GM12878 (cell line): ENCODE measurements at regions not wholly inside any gene's neighbourhood (a gene's known extent, or its start where the extent isn't known, plus 50 kb on each side); places are given as distances from the start of the nearest gene placed in this dataset.

ENCODE experiments used
- ATAC-seq: fragments of 200-7000 bp; cut with Tn5 transposase; 3 replicates; pipeline ENCODE4 v1.9.1; 2020; ENCODE audit warnings: mild to moderate bottlenecking, moderate library complexity
- BruUV-seq: library from RNA; stranded (reverse); fragments of 400-500 nt; replicated peaks from 2 replicates; lab custom pipeline; 2021; lab: Mats Ljungman, UMichigan
- CTCF ChIA-PET: fragments of 300-600 bp; sonication (Branson Sonifier 250); formaldehyde crosslinking; extraction: SDS; loops from one replicate; lab custom pipeline; 2021; ENCODE audit warnings: inconsistent platforms; lab: Yijun Ruan, JAX
- POLR2A ChIA-PET: fragments of 350-600 bp; formaldehyde crosslinking; extraction: SDS; loops from one replicate; lab custom pipeline; 2021; ENCODE audit warnings: inconsistent platforms; lab: Charles Lee
- RAD21 ChIA-PET: fragments of 300-600 bp; sonication (Branson Sonifier 250); formaldehyde crosslinking; loops from one replicate; lab custom pipeline; 2023; ENCODE audit warnings: antibody characterized with exemption; ENCODE audit not compliant: unreplicated experiment; lab: Charles Lee
- SMC1A ChIA-PET: fragments of 300-600 bp; sonication (Branson Sonifier 250); formaldehyde crosslinking; loops from one replicate; lab custom pipeline; 2023; ENCODE audit not compliant: unreplicated experiment, uncharacterized antibody; lab: Charles Lee
- DNase-seq: peaks from one replicate; pipeline ENCODE4 v3.0.0-alpha.2; 2011; ENCODE audit warnings: low read depth, low spot score
- FAIRE-seq: peaks from 3 replicates; lab custom pipeline; 2011; peaks lifted over from hg19 to GRCh38; lab: Jason Lieb, UNC
- H2AFZ ChIP-seq: 2 replicates; pipeline ENCODE4 v1.6.0; 2011; ENCODE audit warnings: low read depth, low read length, control low read depth; ENCODE audit not compliant: control insufficient read depth
- H3K27ac ChIP-seq: 2 replicates; pipeline ENCODE4 v1.5.1; 2011; ENCODE audit warnings: control low read depth; ENCODE audit not compliant: control insufficient read depth, insufficient read depth
- H3K27me3 ChIP-seq, 2 experiments: replicated peaks in 1 of 2; 2 replicates each; pipeline versions ENCODE4 v1.6.0 to v1.6.1; 2011; ENCODE audit warnings: low read length in 1 of 2; ENCODE audit not compliant: control insufficient read depth in 2 of 2, insufficient read depth in 2 of 2
- H3K36me3 ChIP-seq, 2 experiments: 2 replicates each; pipeline ENCODE4 v1.5.1; 2011; ENCODE audit warnings: low read length in 1 of 2; ENCODE audit not compliant: control insufficient read depth in 2 of 2, insufficient read depth in 2 of 2
- H3K4me1 ChIP-seq: 2 replicates; pipeline ENCODE4 v1.6.1; 2011; ENCODE audit warnings: mild to moderate bottlenecking, low read length, moderate library complexity, mixed read lengths; ENCODE audit not compliant: control insufficient read depth, insufficient read depth
- H3K4me2 ChIP-seq: 2 replicates; pipeline ENCODE4 v1.6.0; 2011; ENCODE audit warnings: control low read depth; ENCODE audit not compliant: control insufficient read depth, insufficient read depth
- H3K4me3 ChIP-seq: fragments of 200-600 bp; sonication (generic); 2 replicates; pipeline ENCODE4 v1.5.1; 2016
- H3K79me2 ChIP-seq: 2 replicates; pipeline ENCODE4 v1.6.0; 2011; ENCODE audit warnings: low read length; ENCODE audit not compliant: control insufficient read depth, insufficient read depth
- H3K9ac ChIP-seq: 2 replicates; pipeline ENCODE4 v1.8.0; 2011; ENCODE audit warnings: low read length, control low read depth, mixed read lengths; ENCODE audit not compliant: control insufficient read depth, insufficient read depth
- H3K9me3 ChIP-seq: replicated peaks from 3 replicates; pipeline ENCODE4 v1.5.1; 2011; ENCODE audit warnings: mild to moderate bottlenecking, low read length; ENCODE audit not compliant: control insufficient read depth, insufficient read depth
- H4K20me1 ChIP-seq: 2 replicates; pipeline ENCODE4 v1.6.0; 2011; ENCODE audit not compliant: control insufficient read depth, insufficient read depth
- ASH2L ChIP-seq: fragments of 300-600, 200-600 bp; sonication (generic); IDR thresholded peaks from 2 replicates; pipeline ENCODE4 v1.6.1; 2017; ENCODE audit warnings: low read depth, mild to moderate bottlenecking, borderline replicate concordance
- ATF2 ChIP-seq: IDR thresholded peaks from 2 replicates; pipeline ENCODE4 v1.6.1; 2012; ENCODE audit warnings: low read length, inconsistent platforms
- CREB1 ChIP-seq: IDR thresholded peaks from 2 replicates; pipeline ENCODE4 v1.6.1; 2012; ENCODE audit warnings: low read depth, mild to moderate bottlenecking, inconsistent platforms
- FOXK2 ChIP-seq: fragments of 450-650 bp; IDR thresholded peaks from 2 replicates; pipeline ENCODE4 v1.6.1; 2017; ENCODE audit warnings: mild to moderate bottlenecking, moderate library complexity
- FOXM1 ChIP-seq: IDR thresholded peaks from 2 replicates; pipeline ENCODE4 v1.6.1; 2012; ENCODE audit warnings: low read depth, mild to moderate bottlenecking, inconsistent platforms, low read length, moderate library complexity
- GABPA ChIP-seq: IDR thresholded peaks from 2 replicates; pipeline ENCODE4 v1.6.1; 2014; ENCODE audit warnings: antibody characterized with exemption, low read depth, mild to moderate bottlenecking, inconsistent platforms
- MYC ChIP-seq: IDR thresholded peaks from 2 replicates; pipeline ENCODE4 v1.6.1; 2011; ENCODE audit warnings: mild to moderate bottlenecking, low read length, moderate library complexity, inconsistent platforms; ENCODE audit not compliant: insufficient read depth, insufficient replicate concordance, insufficient read length, severe bottlenecking
- NRF1 ChIP-seq: conservative IDR thresholded peaks from 2 replicates; pipeline ENCODE4 v1.6.1; 2011; ENCODE audit warnings: mild to moderate bottlenecking, low read depth, low read length, improper control_type of control experiment
- PML ChIP-seq: IDR thresholded peaks from 2 replicates; pipeline ENCODE4 v1.6.1; 2012; ENCODE audit warnings: low read length, inconsistent platforms
- RBBP5 ChIP-seq: fragments of 200-600 bp; sonication (generic); conservative IDR thresholded peaks from 2 replicates; pipeline ENCODE4 v1.6.1; 2016
- RCOR1 ChIP-seq: conservative IDR thresholded peaks from 2 replicates; pipeline ENCODE4 v1.6.1; 2012; ENCODE audit warnings: low read depth, low read length, improper control_type of control experiment
- SMAD5 ChIP-seq: IDR thresholded peaks from 2 replicates; pipeline ENCODE4 v1.6.1; 2016; ENCODE audit warnings: antibody characterized with exemption, low read depth
- SRF ChIP-seq, 2 experiments: IDR thresholded peaks; 2 replicates each; pipeline ENCODE4 v1.6.1; 2011; ENCODE audit warnings: low read depth in 2 of 2, low read length in 2 of 2, mild to moderate bottlenecking in 1 of 2, moderate library complexity in 1 of 2
- TCF7 ChIP-seq: IDR thresholded peaks from 2 replicates; pipeline ENCODE4 v1.6.1; 2014; ENCODE audit warnings: antibody characterized with exemption, borderline replicate concordance
- ZNF207 ChIP-seq: fragments of 450-650 bp; IDR thresholded peaks from 2 replicates; pipeline ENCODE4 v1.6.1; 2014; ENCODE audit warnings: antibody characterized with exemption, mild to moderate bottlenecking, borderline replicate concordance
- WGBS: methylation state at CpG from one replicate; pipeline ENCODE4 v1.1.6; 2016; ENCODE audit warnings: low lambda C conversion rate; ENCODE audit not compliant: insufficient replicate concordance, insufficient coverage; ENCODE audit errors: missing lambda C conversion rate; 5-methylcytosine and 5-hydroxymethylcytosine counted together
- in situ Hi-C: fragments of 300-500 bp; cut with MboI; formaldehyde crosslinking; loops from 9 replicates; pipeline ENCODE4 v1.14.3; 2018; ENCODE audit warnings: mixed read lengths
- intact Hi-C: fragments of 100-400 bp; cut with micrococcal nuclease; formaldehyde crosslinking; loops from one replicate; pipeline ENCODE4 v1.14.2; 2022; ENCODE audit not compliant: unreplicated experiment
- TF ChIP-seq, protein P1 (sequence below): fragments of 450-650 bp; IDR thresholded peaks from 2 replicates; pipeline ENCODE4 v1.6.1; 2016; ENCODE audit warnings: mild to moderate bottlenecking, moderate library complexity, borderline replicate concordance

DNA sequence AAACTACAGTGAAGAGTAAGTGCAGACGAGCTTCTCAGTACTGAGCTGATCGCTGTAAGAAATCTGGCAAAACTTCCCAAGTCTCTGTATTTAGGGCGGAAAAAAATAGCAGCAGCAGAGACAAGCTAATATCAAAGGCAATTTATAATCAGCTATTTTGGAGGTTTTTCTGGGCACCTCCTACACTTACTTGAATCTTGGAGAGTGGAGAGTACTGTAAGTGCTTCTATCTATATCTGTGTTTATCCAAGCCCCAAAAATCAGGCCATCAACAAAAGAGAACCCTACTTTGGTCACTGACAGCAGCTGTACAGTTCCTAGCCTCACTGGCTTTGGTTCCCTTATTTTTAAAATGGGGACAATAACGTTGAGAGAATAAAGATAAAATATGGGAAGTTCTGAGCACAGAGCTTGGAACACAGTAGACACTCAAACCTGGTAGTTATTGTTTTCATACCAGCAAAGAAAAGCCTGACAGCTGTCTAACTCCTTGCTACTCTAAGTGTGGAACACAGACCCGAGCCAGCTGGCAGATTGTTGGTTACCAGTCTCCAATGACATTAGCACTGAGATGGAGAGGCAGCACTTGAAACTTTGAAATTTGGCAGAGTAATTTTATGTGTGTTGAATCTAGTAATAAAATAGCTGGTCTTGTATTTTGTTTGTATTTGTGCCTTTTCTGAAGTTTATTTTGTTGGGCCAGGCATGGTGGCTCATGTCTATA, 96.0 kb upstream of the SLC28A3 start:
- in situ Hi-C loops (no loop called here), intact Hi-C loops (no loop called here)
- no peak for FAIRE-seq
- no peaks in the 10 kb centered on the region for H3K27me3 ChIP-seq
- CTCF ChIA-PET, result no interaction called here
- 19% methylated on average over 5 of the region's 5 CpGs for WGBS
- SMC1A ChIA-PET, result no interaction called here
- H4K20me1 ChIP-seq, result no peaks in the 10 kb centered on the region
- TF ChIP-seq RBBP5 (no peak), ATF2 (no peak), SMAD5 (no peak), PML (no peak), TCF7 (no peak), NRF1 (no peak), ASH2L (no peak), GABPA (no peak), ZNF207 (no peak), SRF (IDR thresholded peaks at IDR 0.05; ENCODE audit: low read depth in 2 of 2, low read length in 2 of 2) (no peak), RCOR1 (no peak), FOXM1 (no peak), FOXK2 (no peak), MYC (no peak), CREB1 (no peak)
- TF ChIP-seq, protein P1, sequence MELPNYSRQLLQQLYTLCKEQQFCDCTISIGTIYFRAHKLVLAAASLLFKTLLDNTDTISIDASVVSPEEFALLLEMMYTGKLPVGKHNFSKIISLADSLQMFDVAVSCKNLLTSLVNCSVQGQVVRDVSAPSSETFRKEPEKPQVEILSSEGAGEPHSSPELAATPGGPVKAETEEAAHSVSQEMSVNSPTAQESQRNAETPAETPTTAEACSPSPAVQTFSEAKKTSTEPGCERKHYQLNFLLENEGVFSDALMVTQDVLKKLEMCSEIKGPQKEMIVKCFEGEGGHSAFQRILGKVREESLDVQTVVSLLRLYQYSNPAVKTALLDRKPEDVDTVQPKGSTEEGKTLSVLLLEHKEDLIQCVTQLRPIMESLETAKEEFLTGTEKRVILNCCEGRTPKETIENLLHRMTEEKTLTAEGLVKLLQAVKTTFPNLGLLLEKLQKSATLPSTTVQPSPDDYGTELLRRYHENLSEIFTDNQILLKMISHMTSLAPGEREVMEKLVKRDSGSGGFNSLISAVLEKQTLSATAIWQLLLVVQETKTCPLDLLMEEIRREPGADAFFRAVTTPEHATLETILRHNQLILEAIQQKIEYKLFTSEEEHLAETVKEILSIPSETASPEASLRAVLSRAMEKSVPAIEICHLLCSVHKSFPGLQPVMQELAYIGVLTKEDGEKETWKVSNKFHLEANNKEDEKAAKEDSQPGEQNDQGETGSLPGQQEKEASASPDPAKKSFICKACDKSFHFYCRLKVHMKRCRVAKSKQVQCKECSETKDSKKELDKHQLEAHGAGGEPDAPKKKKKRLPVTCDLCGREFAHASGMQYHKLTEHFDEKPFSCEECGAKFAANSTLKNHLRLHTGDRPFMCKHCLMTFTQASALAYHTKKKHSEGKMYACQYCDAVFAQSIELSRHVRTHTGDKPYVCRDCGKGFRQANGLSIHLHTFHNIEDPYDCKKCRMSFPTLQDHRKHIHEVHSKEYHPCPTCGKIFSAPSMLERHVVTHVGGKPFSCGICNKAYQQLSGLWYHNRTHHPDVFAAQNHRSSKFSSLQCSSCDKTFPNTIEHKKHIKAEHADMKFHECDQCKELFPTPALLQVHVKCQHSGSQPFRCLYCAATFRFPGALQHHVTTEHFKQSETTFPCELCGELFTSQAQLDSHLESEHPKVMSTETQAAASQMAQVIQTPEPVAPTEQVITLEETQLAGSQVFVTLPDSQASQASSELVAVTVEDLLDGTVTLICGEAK, result no peak
- BruUV-seq, result no TSS peak
- RAD21 ChIA-PET, result no interaction called here
- POLR2A ChIA-PET, result no interaction called here
- H3K4me2 ChIP-seq, result no peak overlapping the region
- no peak for ATAC-seq
- DNase-seq, result no peak
- no peak overlapping the region for H3K4me3 ChIP-seq
- H3K27ac ChIP-seq, result no peak overlapping the region
- no peaks in the 10 kb centered on the region for H3K79me2 ChIP-seq
- no peak overlapping the region for H2AFZ ChIP-seq
- H3K36me3 ChIP-seq, result no peaks in the 10 kb centered on the region
- H3K4me1 ChIP-seq, result no peaks in the 10 kb centered on the region
- H3K9me3 ChIP-seq, result no peaks in the 10 kb centered on the region
- no peak overlapping the region for H3K9ac ChIP-seq
